ENCODE measurements at regions not wholly inside any gene's neighbourhood (a gene's known extent, or its start where the extent isn't known, plus 50 kb on each side); places are given as distances from the start of the nearest gene placed in this dataset.

GRCh38 chr2:234670052-234670451 lies 173.2 kb upstream of the ARL4C start (continued):
- TF ChIP-seq PHF8 (conservative IDR thresholded peaks at IDR 0.05; ENCODE audit: low read depth, low read length) (no peak), HDAC6 (IDR thresholded peaks at IDR 0.05; ENCODE audit: low read depth, low read length) (no peak), CBX5 (IDR thresholded peaks at IDR 0.05; ENCODE audit: low read depth, low read length) (no peak)
